K562 (cell line): ENCODE measurements at regions not wholly inside any gene's neighbourhood (a gene's known extent, or its start where the extent isn't known, plus 50 kb on each side); places are given as distances from the start of the nearest gene placed in this dataset.

ENCODE experiments used
- ATAC-seq: fragments of 200-7000 bp; cut with Tn5 transposase; 3 replicates; pipeline ENCODE4 v1.9.1; 2020; ENCODE audit warnings: moderate library complexity
- BruUV-seq: library from RNA; stranded (reverse); fragments of 400-500 nt; replicated peaks from 2 replicates; lab custom pipeline; 2021; lab: Mats Ljungman, UMichigan
- CTCF ChIA-PET: fragments of 300-600 bp; formaldehyde crosslinking; extraction: SDS; loops from one replicate; lab custom pipeline; 2021; ENCODE audit warnings: low intra/inter-chr PET ratio; lab: Yijun Ruan, JAX
- POLR2A ChIA-PET: fragments of 300-600, 350-650 bp; sonication (Branson Sonifier 250); formaldehyde crosslinking; extraction: SDS; loops from one replicate; lab custom pipeline; 2021; ENCODE audit warnings: antibody characterized with exemption, inconsistent platforms; lab: Yijun Ruan, JAX
- DNase-seq, 4 experiments: peaks; one replicate each; pipeline versions ENCODE4 v3.0.0 to v3.0.0-alpha.2; 2011 to 2018; ENCODE audit warnings: low spot score in 3 of 4, mixed read lengths in 3 of 4; ENCODE audit errors: extremely low read depth in 1 of 4
- FAIRE-seq: peaks from 2 replicates; lab custom pipeline; 2011; peaks lifted over from hg19 to GRCh38; lab: Jason Lieb, UNC
- H2AFZ ChIP-seq: 2 replicates; pipeline ENCODE4 v1.6.0; 2011; ENCODE audit warnings: low read depth, low read length, control low read depth, inconsistent platforms
- H3K27ac ChIP-seq: fragments of 200-600 bp; 3 replicates; pipeline ENCODE4 v1.8.0; 2011; ENCODE audit warnings: low read depth, mild to moderate bottlenecking, control low read depth, inconsistent platforms, low read length, moderate library complexity, mixed read lengths; ENCODE audit errors: extremely low read depth
- H3K27me3 ChIP-seq, 2 experiments: fragments of 300-600 bp in 1 of 2; 2 replicates in 1 of 2; 3 replicates in 1 of 2; pipeline versions ENCODE4 v1.6.0 to v1.8.0; 2011; ENCODE audit warnings: inconsistent platforms in 2 of 2, low read length in 2 of 2, mild to moderate bottlenecking in 1 of 2, mixed read lengths in 1 of 2, moderate library complexity in 1 of 2; ENCODE audit not compliant: control insufficient read depth in 2 of 2, insufficient read depth in 2 of 2
- H3K36me3 ChIP-seq: fragments of 300-600 bp; 3 replicates; pipeline ENCODE4 v1.8.0; 2011; ENCODE audit warnings: mild to moderate bottlenecking, low read length, inconsistent platforms; ENCODE audit not compliant: control insufficient read depth, insufficient read depth
- H3K4me1 ChIP-seq, 2 experiments: fragments of 200-600 bp in 1 of 2; replicated peaks in 1 of 2; 2 replicates in 1 of 2; 3 replicates in 1 of 2; pipeline versions ENCODE4 v1.5.1 to v1.8.0; 2011; ENCODE audit warnings: inconsistent platforms in 2 of 2, low read length in 2 of 2, mild to moderate bottlenecking in 1 of 2, mixed read lengths in 1 of 2, moderate library complexity in 1 of 2; ENCODE audit not compliant: control insufficient read depth in 2 of 2, insufficient read depth in 2 of 2
- H3K4me2 ChIP-seq: 2 replicates; pipeline ENCODE4 v1.6.1; 2011; ENCODE audit warnings: low read length, control low read depth, inconsistent platforms, mixed read lengths; ENCODE audit not compliant: insufficient read depth
- H3K4me3 ChIP-seq: fragments of 200-600 bp; sonication (generic), shearing (Covaris generic); 2 replicates; pipeline ENCODE4 v1.5.1; 2016; ENCODE audit warnings: control low read depth, inconsistent platforms
- H3K79me2 ChIP-seq: fragments of 200-600 bp; 3 replicates; pipeline ENCODE4 v1.8.0; 2011; ENCODE audit warnings: low read length, inconsistent platforms; ENCODE audit not compliant: control insufficient read depth, insufficient read depth
- H3K9ac ChIP-seq, 2 experiments: 2 replicates each; pipeline versions ENCODE4 v1.6.0 to v1.6.1; 2011; ENCODE audit warnings: low read depth in 2 of 2, low read length in 2 of 2, control low read depth in 1 of 2, inconsistent platforms in 1 of 2, mild to moderate bottlenecking in 1 of 2, mixed read lengths in 1 of 2; ENCODE audit not compliant: insufficient read depth in 1 of 2
- H3K9me1 ChIP-seq: one replicate; pipeline ENCODE4 v1.6.0; 2011; ENCODE audit warnings: inconsistent platforms, mild to moderate bottlenecking, low read length, moderate library complexity; ENCODE audit not compliant: control insufficient read depth, insufficient read depth
- H3K9me3 ChIP-seq: replicated peaks from 2 replicates; pipeline ENCODE4 v1.5.1; 2011; ENCODE audit warnings: low read depth, low read length, inconsistent platforms; ENCODE audit not compliant: control insufficient read depth, insufficient read depth
- H4K20me1 ChIP-seq: replicated peaks from 2 replicates; pipeline ENCODE4 v1.6.1; 2011; ENCODE audit warnings: low read length, inconsistent platforms, mixed read lengths; ENCODE audit not compliant: control insufficient read depth, insufficient read depth
- CBFA2T3 ChIP-seq: fragments of 450-650 bp; IDR thresholded peaks from 2 replicates; pipeline ENCODE4 v1.6.1; 2017
- DACH1 ChIP-seq: fragments of 450-650 bp; IDR thresholded peaks from 2 replicates; pipeline ENCODE4 v1.6.1; 2018; ENCODE audit not compliant: partially characterized antibody
- FOXA3 ChIP-seq, 2 experiments: fragments of 450-650 bp in 1 of 2; sonication (generic) in 1 of 2; formaldehyde crosslinking; IDR thresholded peaks in 1 of 2; conservative IDR thresholded peaks in 1 of 2; 2 replicates each; pipeline versions ENCODE4 v1.4.0 to v1.8.0; 2020 to 2022; ENCODE audit warnings: mild to moderate bottlenecking in 2 of 2, missing genetic modification reagents in 1 of 2
- GABPA ChIP-seq: fragments of 200-800 bp; sonication (Bioruptor generic); conservative IDR thresholded peaks from 2 replicates; pipeline ENCODE4 v1.6.1; 2016; ENCODE audit warnings: low read depth, missing genetic modification characterization, missing compliant biosample characterization
- HDAC8 ChIP-seq: fragments of 450-650 bp; IDR thresholded peaks from 2 replicates; pipeline ENCODE4 v1.6.1; 2016; ENCODE audit warnings: mild to moderate bottlenecking, missing genetic modification characterization, moderate library complexity, missing compliant biosample characterization
- HNRNPH1 ChIP-seq: fragments of 200-400 bp; formaldehyde crosslinking; optimal IDR thresholded peaks from 2 replicates; pipeline ENCODE3; 2017; ENCODE audit warnings: low read depth, mild to moderate bottlenecking, low read length, moderate library complexity
- NFIC ChIP-seq: fragments of 450-650 bp; IDR thresholded peaks from 2 replicates; pipeline ENCODE4 v1.6.1; 2017; ENCODE audit warnings: mild to moderate bottlenecking, inconsistent platforms
- PRMT5 ChIP-seq: sonication (generic); formaldehyde crosslinking; IDR thresholded peaks from 2 replicates; pipeline ENCODE4 v1.5.0; 2020; ENCODE audit warnings: missing genetic modification reagents
- RCOR1 ChIP-seq, 2 experiments: IDR thresholded peaks; 2 replicates each; pipeline ENCODE4 v1.6.1; 2012; ENCODE audit warnings: low read depth in 2 of 2, low read length in 2 of 2, borderline replicate concordance in 1 of 2, improper control_type of control experiment in 1 of 2
- TBP ChIP-seq: optimal IDR thresholded peaks from 2 replicates; pipeline ENCODE3; 2011; ENCODE audit warnings: low read depth, low read length, improper control_type of control experiment
- ZBTB8A ChIP-seq: fragments of 450-650 bp; IDR thresholded peaks from 2 replicates; pipeline ENCODE4 v1.6.1; 2018; ENCODE audit warnings: mild to moderate bottlenecking, moderate library complexity; ENCODE audit not compliant: partially characterized antibody
- ZNF316 ChIP-seq: fragments of 450-650 bp; IDR thresholded peaks from 2 replicates; pipeline ENCODE4 v1.6.1; 2016
- ZNF384 ChIP-seq: IDR thresholded peaks from 2 replicates; pipeline ENCODE4 v1.6.1; 2012; ENCODE audit warnings: low read depth, low read length, improper control_type of control experiment
- WGBS: fragments of 100-300 bp; shearing (Covaris generic); methylation state at CpG from one replicate; pipeline ENCODE4 v1.1.6; 2016; ENCODE audit warnings: low coverage, mixed read lengths; ENCODE audit not compliant: insufficient coverage; ENCODE audit errors: missing lambda C conversion rate; 5-methylcytosine and 5-hydroxymethylcytosine counted together
- in situ Hi-C: fragments of 300-500 bp; cut with MboI; formaldehyde crosslinking; loops from 4 replicates; pipeline ENCODE4 v1.15.0; 2018; ENCODE audit warnings: inconsistent platforms, mixed read lengths
- intact Hi-C: fragments of 100-400 bp; cut with micrococcal nuclease; formaldehyde crosslinking; loops from 2 replicates; pipeline ENCODE4 v1.14.2; 2022
- TF ChIP-seq, protein P1 (sequence below): sonication (generic); formaldehyde crosslinking; IDR thresholded peaks from 2 replicates; pipeline ENCODE4 v1.8.0; 2023; ENCODE audit warnings: mild to moderate bottlenecking, missing genetic modification reagents
- TF ChIP-seq, protein P2 (sequence below): conservative IDR thresholded peaks from 2 replicates; pipeline ENCODE4 v1.6.1; 2011; ENCODE audit warnings: low read depth, mild to moderate bottlenecking, low read length; ENCODE audit not compliant: control insufficient read depth

DNA sequence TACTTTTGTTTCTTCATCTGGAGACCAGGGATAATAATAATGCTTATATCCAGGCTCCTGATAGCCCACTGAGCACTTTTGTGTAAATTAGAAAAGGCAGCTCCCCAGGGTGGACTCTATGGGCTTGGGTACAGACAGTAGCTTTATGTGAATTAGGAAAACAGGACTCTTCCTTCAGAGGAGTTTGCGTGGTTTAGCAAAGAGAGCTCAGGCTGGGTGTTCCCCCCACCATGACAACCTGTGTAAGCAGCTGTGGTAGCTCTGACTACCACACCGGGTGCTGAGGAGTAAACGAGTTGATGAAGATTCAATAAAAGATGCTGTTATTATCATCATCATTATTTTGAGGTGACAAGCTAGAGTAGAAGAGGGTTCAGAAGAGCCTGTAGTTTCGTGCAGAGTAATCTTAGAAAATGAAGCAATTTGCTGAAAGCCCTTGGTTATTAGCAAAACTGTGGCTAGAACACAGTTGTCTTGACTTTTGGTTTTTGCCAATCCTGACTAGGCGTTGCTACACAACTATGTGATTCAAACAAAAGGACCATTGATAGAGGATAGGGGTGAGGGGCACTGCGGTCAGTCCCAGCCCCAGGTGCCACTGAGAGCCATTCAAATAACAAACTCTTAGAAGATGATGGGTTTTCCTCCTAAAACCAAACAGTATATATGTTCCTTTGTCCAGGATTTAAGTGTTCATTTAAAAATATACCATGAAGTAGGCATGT lies 60.6 kb upstream of the LIMCH1 start:
- no peak overlapping the region for H2AFZ ChIP-seq
- no peaks in the 10 kb centered on the region for H3K9me1 ChIP-seq
- H3K9ac ChIP-seq, result no peak overlapping the region
- ChIA-PET CTCF (no interaction called here), POLR2A (interaction anchor here (0.6 to 0.8 kb wide), 2 partner anchors 260 to 323 kb away, joined by 3 read pairs; no protein-coding TSS in a partner anchor)
- H3K9me3 ChIP-seq, result no peaks in the 10 kb centered on the region
- in situ Hi-C loops (no loop called here), intact Hi-C loops (no loop called here)
- ATAC-seq (no peak), FAIRE-seq (no peak), DNase-seq (no peak)
- TF ChIP-seq, protein P1, sequence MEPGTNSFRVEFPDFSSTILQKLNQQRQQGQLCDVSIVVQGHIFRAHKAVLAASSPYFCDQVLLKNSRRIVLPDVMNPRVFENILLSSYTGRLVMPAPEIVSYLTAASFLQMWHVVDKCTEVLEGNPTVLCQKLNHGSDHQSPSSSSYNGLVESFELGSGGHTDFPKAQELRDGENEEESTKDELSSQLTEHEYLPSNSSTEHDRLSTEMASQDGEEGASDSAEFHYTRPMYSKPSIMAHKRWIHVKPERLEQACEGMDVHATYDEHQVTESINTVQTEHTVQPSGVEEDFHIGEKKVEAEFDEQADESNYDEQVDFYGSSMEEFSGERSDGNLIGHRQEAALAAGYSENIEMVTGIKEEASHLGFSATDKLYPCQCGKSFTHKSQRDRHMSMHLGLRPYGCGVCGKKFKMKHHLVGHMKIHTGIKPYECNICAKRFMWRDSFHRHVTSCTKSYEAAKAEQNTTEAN (CRISPR knock-in tag), result no peak
- TF ChIP-seq PRMT5, result no peak
- no peak for TF ChIP-seq ZNF384
- no peak for TF ChIP-seq GABPA (tag)
- no peak for TF ChIP-seq ZBTB8A
- TF ChIP-seq, protein P2, sequence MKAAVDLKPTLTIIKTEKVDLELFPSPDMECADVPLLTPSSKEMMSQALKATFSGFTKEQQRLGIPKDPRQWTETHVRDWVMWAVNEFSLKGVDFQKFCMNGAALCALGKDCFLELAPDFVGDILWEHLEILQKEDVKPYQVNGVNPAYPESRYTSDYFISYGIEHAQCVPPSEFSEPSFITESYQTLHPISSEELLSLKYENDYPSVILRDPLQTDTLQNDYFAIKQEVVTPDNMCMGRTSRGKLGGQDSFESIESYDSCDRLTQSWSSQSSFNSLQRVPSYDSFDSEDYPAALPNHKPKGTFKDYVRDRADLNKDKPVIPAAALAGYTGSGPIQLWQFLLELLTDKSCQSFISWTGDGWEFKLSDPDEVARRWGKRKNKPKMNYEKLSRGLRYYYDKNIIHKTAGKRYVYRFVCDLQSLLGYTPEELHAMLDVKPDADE, result no peak
- no peak for TF ChIP-seq NFIC
- no peak for TF ChIP-seq HDAC8 (tag)
- no peak for TF ChIP-seq HNRNPH1
- TF ChIP-seq RCOR1 (IDR thresholded peaks at IDR 0.05; ENCODE audit: borderline replicate concordance in 1 of 2, low read depth in 2 of 2, low read length in 2 of 2), result no peak
- TF ChIP-seq ZNF316, result no peak
- no peak for TF ChIP-seq FOXA3 (CRISPR knock-in tag; conservative IDR thresholded peaks at IDR 0.05 in 1 of 2, IDR thresholded peaks at IDR 0.05 in 1 of 2)
- TF ChIP-seq CBFA2T3, result no peak
- no peak for TF ChIP-seq TBP
- TF ChIP-seq DACH1, result no peak
- H3K4me3 ChIP-seq, result no peak overlapping the region
- H4K20me1 ChIP-seq, result no peaks in the 10 kb centered on the region
- H3K4me2 ChIP-seq, result no peak overlapping the region
- WGBS, result 1% methylated on average over 6 of the region's 6 CpGs
- H3K27me3 ChIP-seq, result no peaks in the 10 kb centered on the region
- H3K36me3 ChIP-seq, result no peaks in the 10 kb centered on the region
- BruUV-seq, result no TSS peak
- no peaks in the 10 kb centered on the region for H3K79me2 ChIP-seq
- no peaks in the 10 kb centered on the region for H3K4me1 ChIP-seq
- H3K27ac ChIP-seq, result no peak overlapping the region
